Trophoblast cell (in vitro differentiated cells and primary cell): ENCODE measurements at regions not wholly inside any gene's neighbourhood (a gene's known extent, or its start where the extent isn't known, plus 50 kb on each side); places are given as distances from the start of the nearest gene placed in this dataset.
"Not testable (repeated sequence)": the region's sequence is repeated elsewhere in the genome, so short reads cannot be mapped to it uniquely, and the experiment has no call there.

Experiments used
- DNase-seq, 2 donors: peaks; one replicate each; pipeline ENCODE4 v3.0.0-alpha.2; 2016
- H2AFZ ChIP-seq: 2 replicates; pipeline ENCODE4 v1.6.1; 2013; ENCODE audit warnings: low read length, moderate library complexity, mild to moderate bottlenecking; ENCODE audit not compliant: insufficient read depth, poor library complexity
- H2AK5ac ChIP-seq: 2 replicates; pipeline ENCODE4 v1.6.1; 2013; ENCODE audit warnings: mild to moderate bottlenecking, low read length
- H2BK120ac ChIP-seq: 2 replicates; pipeline ENCODE4 v1.6.1; 2013; ENCODE audit warnings: low read length, mild to moderate bottlenecking, moderate library complexity; ENCODE audit not compliant: insufficient read depth, poor library complexity
- H2BK12ac ChIP-seq: 2 replicates; pipeline ENCODE4 v1.6.1; 2013; ENCODE audit warnings: mild to moderate bottlenecking, low read length, moderate library complexity
- H2BK5ac ChIP-seq: 2 replicates; pipeline ENCODE4 v1.6.1; 2013; ENCODE audit warnings: low read length, low read depth, moderate library complexity, mild to moderate bottlenecking; ENCODE audit not compliant: poor library complexity
- H3K14ac ChIP-seq: 2 replicates; pipeline ENCODE4 v1.6.1; 2013; ENCODE audit warnings: mild to moderate bottlenecking, low read length
- H3K18ac ChIP-seq: 2 replicates; pipeline ENCODE4 v1.6.1; 2013; ENCODE audit warnings: mild to moderate bottlenecking, low read length
- H3K23ac ChIP-seq: 2 replicates; pipeline ENCODE4 v1.6.1; 2013; ENCODE audit warnings: low read length
- H3K27ac ChIP-seq: 2 replicates; pipeline ENCODE4 v1.5.1; 2013; ENCODE audit warnings: low read depth, mild to moderate bottlenecking, inconsistent platforms, low read length, moderate library complexity
- H3K27me3 ChIP-seq: 2 replicates; pipeline ENCODE4 v1.6.1; 2013; ENCODE audit warnings: inconsistent platforms, mild to moderate bottlenecking, low read length, moderate library complexity; ENCODE audit not compliant: insufficient read depth
- H3K36me3 ChIP-seq, 2 experiments: 1 replicate in 1 of 2; 2 replicates in 1 of 2; pipeline ENCODE4 v1.6.1; 2013; ENCODE audit warnings: low read length in 2 of 2, mild to moderate bottlenecking in 2 of 2, moderate library complexity in 1 of 2; ENCODE audit not compliant: insufficient read depth in 2 of 2, control insufficient read depth in 1 of 2
- H3K4ac ChIP-seq: 2 replicates; pipeline ENCODE4 v1.6.1; 2013; ENCODE audit warnings: low read depth, mild to moderate bottlenecking, low read length, moderate library complexity
- H3K4me1 ChIP-seq, 2 experiments: 1 replicate in 1 of 2; 2 replicates in 1 of 2; pipeline ENCODE4 v1.6.1; 2013; ENCODE audit warnings: low read length in 2 of 2, mild to moderate bottlenecking in 2 of 2, moderate library complexity in 1 of 2; ENCODE audit not compliant: insufficient read depth in 2 of 2, control insufficient read depth in 1 of 2
- H3K4me2 ChIP-seq: 2 replicates; pipeline ENCODE4 v1.6.1; 2013; ENCODE audit warnings: inconsistent platforms, mild to moderate bottlenecking, low read length, moderate library complexity
- H3K4me3 ChIP-seq: 2 replicates; pipeline ENCODE4 v1.5.1; 2013; ENCODE audit warnings: mild to moderate bottlenecking, low read depth, low read length, inconsistent platforms
- H3K79me1 ChIP-seq: one replicate; pipeline ENCODE4 v1.6.1; 2013; ENCODE audit warnings: low read length
- H3K79me2 ChIP-seq: 2 replicates; pipeline ENCODE4 v1.6.1; 2013; ENCODE audit warnings: low read length, mild to moderate bottlenecking; ENCODE audit not compliant: control insufficient read depth, insufficient read depth, poor library complexity
- H3K9ac ChIP-seq: 2 replicates; pipeline ENCODE4 v1.6.1; 2013; ENCODE audit warnings: mild to moderate bottlenecking, low read length
- H3K9me3 ChIP-seq: 2 replicates; pipeline ENCODE4 v1.6.1; 2013; ENCODE audit warnings: low read depth, mild to moderate bottlenecking, control low read depth, inconsistent platforms, low read length; ENCODE audit not compliant: insufficient read depth
- H4K12ac ChIP-seq: 2 replicates; pipeline ENCODE4 v1.6.1; 2013; ENCODE audit warnings: low read depth, mild to moderate bottlenecking, low read length, moderate library complexity
- H4K8ac ChIP-seq: 2 replicates; pipeline ENCODE4 v1.6.1; 2013; ENCODE audit warnings: low read depth, mild to moderate bottlenecking, low read length, moderate library complexity
- H4K91ac ChIP-seq: one replicate; pipeline ENCODE4 v1.6.1; 2013; ENCODE audit warnings: low read depth, mild to moderate bottlenecking, low read length, moderate library complexity
- WGBS: extraction: QIAGEN DNeasy Blood & Tissue Kit; methylation state at CpG from one replicate; pipeline ENCODE4 v1.1.7; 2013; ENCODE audit warnings: missing lambda C conversion rate; ENCODE audit not compliant: insufficient read length, insufficient coverage; ENCODE audit errors: extremely low coverage; 5-methylcytosine and 5-hydroxymethylcytosine counted together

DNA sequence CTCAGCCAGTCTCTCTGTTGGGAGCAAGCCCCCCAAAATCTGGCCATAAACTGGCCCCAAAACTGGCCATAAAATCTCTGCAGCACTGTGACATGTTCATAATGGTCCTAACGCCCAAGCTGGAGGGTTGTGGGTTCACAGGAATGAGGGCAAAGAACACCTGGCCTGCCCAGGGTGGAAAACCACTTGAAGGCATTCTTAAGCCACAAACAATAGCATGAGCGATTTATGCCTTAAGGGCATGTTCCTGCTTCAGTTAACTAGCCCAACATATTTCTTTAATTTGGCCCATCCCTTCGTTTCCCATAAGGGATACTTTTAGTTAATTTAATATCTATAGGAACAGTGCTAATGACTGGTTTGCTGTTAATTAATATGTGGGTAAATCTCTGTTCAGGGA is 205.8 kb downstream of the ALG10 start:
- not testable (repeated sequence) for H2BK120ac ChIP-seq, H4K12ac ChIP-seq, H3K4me1 ChIP-seq, H2BK12ac ChIP-seq, H3K14ac ChIP-seq, H2AK5ac ChIP-seq, H3K9ac ChIP-seq, H3K4me2 ChIP-seq, H3K27me3 ChIP-seq, H3K4ac ChIP-seq, H2AFZ ChIP-seq, H4K8ac ChIP-seq, H3K18ac ChIP-seq, H3K79me2 ChIP-seq, H3K27ac ChIP-seq, H3K4me3 ChIP-seq, H2BK5ac ChIP-seq, H3K23ac ChIP-seq, H3K36me3 ChIP-seq, H3K79me1 ChIP-seq, H4K91ac ChIP-seq
- peak; percentile 48 to 56 for DNase-seq
- H3K9me3 ChIP-seq, result peaks cover 24% of the 10 kb centered on the region
- no CpG with 5 or more reads among the region's 3 CpGs for WGBS

DNA sequence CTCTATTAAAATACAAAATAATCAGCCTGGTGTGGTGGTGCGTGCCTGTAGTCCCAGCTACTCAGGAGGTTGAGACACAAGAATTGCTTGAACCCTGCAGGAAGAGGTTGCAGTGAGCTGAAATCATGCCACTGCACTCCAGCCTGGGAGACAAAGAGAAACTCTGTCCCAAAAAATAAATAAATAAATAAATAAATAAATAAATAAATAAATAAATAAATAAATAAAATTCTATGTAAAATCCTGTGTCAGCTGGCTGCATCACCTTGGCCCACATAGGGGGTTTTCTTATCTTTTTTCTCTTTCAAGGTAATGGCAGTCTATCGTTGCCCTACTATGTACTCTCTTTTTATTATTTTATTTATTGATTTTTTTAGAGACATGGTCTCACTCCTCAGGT is 206.7 kb downstream of the ALG10 start:
- not testable (repeated sequence) for H4K8ac ChIP-seq, H3K4ac ChIP-seq, H4K91ac ChIP-seq, H3K18ac ChIP-seq, H3K36me3 ChIP-seq, H3K79me1 ChIP-seq, H2AFZ ChIP-seq, H3K27me3 ChIP-seq, H3K23ac ChIP-seq, H3K4me3 ChIP-seq, H3K27ac ChIP-seq, H3K4me2 ChIP-seq, H2BK12ac ChIP-seq, H4K12ac ChIP-seq, H2AK5ac ChIP-seq, H2BK5ac ChIP-seq, DNase-seq, H3K4me1 ChIP-seq, H2BK120ac ChIP-seq, H3K9ac ChIP-seq, H3K79me2 ChIP-seq, H3K14ac ChIP-seq
- H3K9me3 ChIP-seq, result peaks cover 27% of the 10 kb centered on the region
- WGBS, result no CpG with 5 or more reads among the region's 2 CpGs

DNA sequence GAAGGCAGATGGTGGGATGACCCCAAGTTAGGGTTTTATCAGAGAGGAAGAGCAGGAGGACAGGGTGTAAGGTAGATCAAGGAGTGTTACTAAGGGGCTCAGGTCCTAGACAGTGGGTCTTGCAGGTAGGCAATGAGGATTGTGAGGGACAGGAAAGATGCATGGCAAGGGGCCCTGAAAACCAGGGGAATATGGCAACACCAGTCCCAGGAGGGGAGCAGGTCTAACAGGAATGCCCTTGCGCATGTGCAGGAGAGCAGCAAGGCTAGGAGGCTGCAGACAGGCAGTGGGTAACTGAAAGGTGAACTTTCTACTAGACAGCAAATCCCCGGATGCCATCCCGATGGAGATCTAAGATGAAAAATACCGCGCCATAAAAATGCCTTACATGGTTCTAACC is 211.3 kb downstream of the ALG10 start:
- Histone ChIP-seq H3K9me3 (peaks cover 41% of the 10 kb centered on the region), H3K14ac (no peak overlapping the region), H2AK5ac (no peak overlapping the region)

DNA sequence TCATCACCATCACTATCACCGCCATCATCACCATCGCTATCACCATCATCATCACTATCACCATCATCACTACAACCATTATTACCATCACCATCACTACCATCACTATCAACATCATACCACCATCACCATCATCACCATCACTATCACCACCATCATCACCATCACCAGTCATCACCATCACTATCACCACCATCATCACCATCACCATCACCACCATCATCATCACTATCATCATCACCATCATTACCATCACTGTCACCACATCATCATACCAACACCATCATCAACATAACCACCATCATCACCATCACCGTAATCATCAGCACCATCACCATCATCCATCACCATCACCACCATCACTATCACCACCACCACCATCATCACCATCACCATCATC is 213.8 kb downstream of the ALG10 start:
- H3K79me1 ChIP-seq, result no peaks in the 10 kb centered on the region
- no peak overlapping the region for H2BK12ac ChIP-seq
- no peak overlapping the region for H4K8ac ChIP-seq
- no peak overlapping the region for H2BK5ac ChIP-seq
- WGBS, result no CpG with 5 or more reads among the region's 3 CpGs
- no peak for DNase-seq
- no peak overlapping the region for H4K12ac ChIP-seq
- no peak overlapping the region for H3K14ac ChIP-seq
- H3K4me1 ChIP-seq, result no peaks in the 10 kb centered on the region
- H4K91ac ChIP-seq, result no peak overlapping the region
- no peaks in the 10 kb centered on the region for H3K27me3 ChIP-seq
- no peak overlapping the region for H3K4me3 ChIP-seq
- no peak overlapping the region for H3K9ac ChIP-seq
- no peak overlapping the region for H3K18ac ChIP-seq
- no peak overlapping the region for H3K4ac ChIP-seq
- no peak overlapping the region for H3K23ac ChIP-seq
- no peak overlapping the region for H2AFZ ChIP-seq
- no peak overlapping the region for H3K4me2 ChIP-seq
- peaks cover 36% of the 10 kb centered on the region for H3K9me3 ChIP-seq
- no peaks in the 10 kb centered on the region for H3K79me2 ChIP-seq
- no peaks in the 10 kb centered on the region for H3K36me3 ChIP-seq
- H2AK5ac ChIP-seq, result no peak overlapping the region
- no peak overlapping the region for H2BK120ac ChIP-seq
- no peak overlapping the region for H3K27ac ChIP-seq

More for the DNA sequence above, 211.3 kb downstream of the ALG10 start:
- H3K18ac ChIP-seq, result no peak overlapping the region
- WGBS, result no CpG with 5 or more reads among the region's 5 CpGs
- no peaks in the 10 kb centered on the region for H3K79me1 ChIP-seq
- no peak overlapping the region for H4K8ac ChIP-seq
- no peak overlapping the region for H3K4ac ChIP-seq
- no peak overlapping the region for H4K91ac ChIP-seq
- H3K4me1 ChIP-seq, result no peaks in the 10 kb centered on the region
- H2BK120ac ChIP-seq, result no peak overlapping the region
- H3K27ac ChIP-seq, result no peak overlapping the region
- no peak overlapping the region for H3K9ac ChIP-seq
- no peak overlapping the region for H2BK12ac ChIP-seq
- no peaks in the 10 kb centered on the region for H3K36me3 ChIP-seq
- H3K27me3 ChIP-seq, result no peaks in the 10 kb centered on the region
- no peak overlapping the region for H4K12ac ChIP-seq
- H2BK5ac ChIP-seq, result no peak overlapping the region
- H3K23ac ChIP-seq, result no peak overlapping the region
- no peak overlapping the region for H3K4me3 ChIP-seq
- H3K79me2 ChIP-seq, result no peaks in the 10 kb centered on the region
- no peak for DNase-seq
- no peak overlapping the region for H2AFZ ChIP-seq
- no peak overlapping the region for H3K4me2 ChIP-seq
